GM23338 (cell line): ENCODE measurements at regions not wholly inside any gene's neighbourhood (a gene's known extent, or its start where the extent isn't known, plus 50 kb on each side); places are given as distances from the start of the nearest gene placed in this dataset.

ENCODE experiments used
- ATAC-seq: fragments of 200-7000 bp; cut with Tn5 transposase; 3 replicates; pipeline ENCODE4 v1.9.1; 2020
- DNase-seq: peaks from one replicate; pipeline ENCODE4 v3.0.0-alpha.2; 2015; ENCODE audit warnings: low spot score
- H2AFZ ChIP-seq: fragments of 200-600 bp; sonication (generic); 2 replicates; pipeline ENCODE4 v1.8.0; 2016; ENCODE audit warnings: antibody characterized with exemption, mild to moderate bottlenecking, moderate library complexity
- H3F3A ChIP-seq: fragments of 200-600 bp; sonication (generic); replicated peaks from 2 replicates; pipeline ENCODE4 v1.8.0; 2017; ENCODE audit warnings: antibody characterized with exemption, mixed run types, low read depth
- H3K27ac ChIP-seq: fragments of 200-600 bp; sonication (generic); 2 replicates; pipeline ENCODE4 v1.6.1; 2016; ENCODE audit warnings: low read depth
- H3K27me3 ChIP-seq: fragments of 200-600 bp; sonication (generic); 2 replicates; pipeline ENCODE4 v1.8.0; 2016; ENCODE audit warnings: mild to moderate bottlenecking, mixed run types, moderate library complexity; ENCODE audit not compliant: insufficient read depth
- H3K36me3 ChIP-seq: fragments of 200-600 bp; sonication (generic); 2 replicates; pipeline ENCODE4 v1.8.0; 2016; ENCODE audit warnings: mild to moderate bottlenecking; ENCODE audit not compliant: insufficient read depth
- H3K4me1 ChIP-seq: fragments of 200-600 bp; sonication (generic); 2 replicates; pipeline ENCODE4 v1.8.0; 2016; ENCODE audit warnings: mild to moderate bottlenecking, moderate library complexity; ENCODE audit not compliant: insufficient read depth
- H3K4me2 ChIP-seq: fragments of 200-600 bp; sonication (generic); 2 replicates; pipeline ENCODE4 v1.7.1; 2017; ENCODE audit warnings: mixed run types
- H3K4me3 ChIP-seq: fragments of 200-600 bp; sonication (generic); 2 replicates; pipeline ENCODE4 v1.6.1; 2016; ENCODE audit warnings: mixed run types
- H3K79me2 ChIP-seq: fragments of 200-600 bp; sonication (generic); replicated peaks from 2 replicates; pipeline ENCODE4 v1.8.0; 2017; ENCODE audit warnings: mild to moderate bottlenecking; ENCODE audit not compliant: insufficient read depth
- H3K9me2 ChIP-seq: fragments of 200-600 bp; sonication (generic); 2 replicates; pipeline ENCODE4 v1.8.0; 2017; ENCODE audit not compliant: insufficient read depth
- H4K20me1 ChIP-seq: fragments of 200-600 bp; sonication (generic); replicated peaks from 2 replicates; pipeline ENCODE4 v1.8.0; 2017; ENCODE audit warnings: mild to moderate bottlenecking; ENCODE audit not compliant: insufficient read depth
- H3K27ac Mint-ChIP-seq: 2 replicates; pipeline ENCODE4 v1.8.0; 2020; ENCODE audit warnings: inconsistent platforms, mild to moderate bottlenecking, moderate library complexity, mixed read lengths
- H3K27me3 Mint-ChIP-seq: 3 replicates; pipeline ENCODE4 v1.8.0; 2022; ENCODE audit warnings: low read depth, mild to moderate bottlenecking, moderate library complexity, mixed read lengths, inconsistent platforms; ENCODE audit not compliant: insufficient read depth, poor library complexity
- H3K36me3 Mint-ChIP-seq: 3 replicates; pipeline ENCODE4 v1.8.0; 2021; ENCODE audit warnings: low read depth, mild to moderate bottlenecking, inconsistent platforms, moderate library complexity, mixed read lengths
- H3K4me1 Mint-ChIP-seq: 3 replicates; pipeline ENCODE4 v1.8.0; 2020; ENCODE audit warnings: mild to moderate bottlenecking, inconsistent platforms, mixed read lengths
- H3K4me3 Mint-ChIP-seq: 3 replicates; pipeline ENCODE4 v1.8.0; 2021; ENCODE audit warnings: moderate library complexity, mild to moderate bottlenecking, inconsistent platforms, mixed read lengths
- H3K9me3 Mint-ChIP-seq: 3 replicates; pipeline ENCODE4 v1.8.0; 2020; ENCODE audit warnings: moderate library complexity, mild to moderate bottlenecking, inconsistent platforms, mixed read lengths
- CREB1 ChIP-seq: fragments of 250-450 bp; sonication (Bioruptor Pico); IDR thresholded peaks from 2 replicates; pipeline ENCODE4 v1.5.0; 2020; ENCODE audit warnings: low read depth, mild to moderate bottlenecking, moderate library complexity
- CTCF ChIP-seq, 2 experiments: fragments of 200-600 bp in 1 of 2; sonication (generic) in 1 of 2; conservative IDR thresholded peaks; 2 replicates each; pipeline versions ENCODE4 v1.5.1 to v1.6.1; 2016 to 2017; ENCODE audit warnings: antibody characterized with exemption in 2 of 2, low read depth in 2 of 2, mild to moderate bottlenecking in 2 of 2, moderate library complexity in 1 of 2
- ETS1 ChIP-seq: IDR thresholded peaks from 2 replicates; pipeline ENCODE4 v1.6.1; 2016; ENCODE audit warnings: antibody characterized with exemption
- EZH2 ChIP-seq: fragments of 200-600 bp; sonication (generic); IDR thresholded peaks from one replicate; pipeline ENCODE4 v1.8.0; 2017; ENCODE audit warnings: antibody characterized with exemption, mild to moderate bottlenecking, low read depth; ENCODE audit not compliant: unreplicated experiment
- EZH2phosphoT487 ChIP-seq: fragments of 200-600 bp; sonication (generic); IDR thresholded peaks from one replicate; pipeline ENCODE4 v1.8.1; 2018; ENCODE audit warnings: antibody characterized with exemption; ENCODE audit not compliant: unreplicated experiment
- JUNB ChIP-seq: IDR thresholded peaks from one replicate; pipeline ENCODE4 v1.6.1; 2016; ENCODE audit warnings: antibody characterized with exemption; ENCODE audit not compliant: unreplicated experiment
- NANOG ChIP-seq: IDR thresholded peaks from 2 replicates; pipeline ENCODE4 v1.6.1; 2016; ENCODE audit warnings: antibody characterized with exemption, borderline replicate concordance
- POLR2AphosphoS5 ChIP-seq: IDR thresholded peaks from 2 replicates; pipeline ENCODE4 v1.6.1; 2016; ENCODE audit warnings: antibody characterized with exemption, low read depth
- REST ChIP-seq: IDR thresholded peaks from one replicate; pipeline ENCODE4 v1.6.1; 2018; ENCODE audit warnings: antibody characterized with exemption; ENCODE audit not compliant: unreplicated experiment
- STAT1 ChIP-seq: IDR thresholded peaks from one replicate; pipeline ENCODE4 v1.6.1; 2016; ENCODE audit warnings: antibody characterized with exemption; ENCODE audit not compliant: unreplicated experiment
- ZNF114 ChIP-seq: fragments of 250-450 bp; sonication (Bioruptor Pico); IDR thresholded peaks from 2 replicates; pipeline ENCODE4 v1.5.0; 2020; ENCODE audit warnings: mild to moderate bottlenecking, moderate library complexity
- ZNF331 ChIP-seq: fragments of 250-450 bp; sonication (Bioruptor Pico); IDR thresholded peaks from 2 replicates; pipeline ENCODE4 v1.5.0; 2020; ENCODE audit warnings: low read depth, mild to moderate bottlenecking, moderate library complexity
- ZNF462 ChIP-seq: fragments of 250-450 bp; sonication (Bioruptor Pico); IDR thresholded peaks from 2 replicates; pipeline ENCODE4 v1.5.0; 2020; ENCODE audit warnings: mild to moderate bottlenecking, moderate library complexity

GRCh38 chr6:166877906-166878305 lies 78.4 kb downstream of the RNASET2 start:
- no peak overlapping the region for H3K4me3 ChIP-seq
- H4K20me1 ChIP-seq: no peaks in the 10 kb centered on the region
- ATAC-seq (no peak), DNase-seq (no peak)
- no peaks in the 10 kb centered on the region for H3K9me2 ChIP-seq
- no peaks in the 10 kb centered on the region for H3K4me1 ChIP-seq
- no peaks in the 10 kb centered on the region for H3K79me2 ChIP-seq
- H3F3A ChIP-seq: no peaks in the 10 kb centered on the region
- Mint-ChIP-seq H3K36me3 (no peaks in the 10 kb centered on the region; the same call in 2 of the 3 replicates), H3K9me3 (0 out of 3 replicates have a peak, but pooled peaks cover 2% of the 10 kb centered on the region), H3K4me1 (peaks cover 7% of the 10 kb centered on the region; the same call in 2 of the 3 replicates), H3K4me3 (no peak overlapping the region), H3K27me3 (peaks cover 2% of the 10 kb centered on the region), H3K27ac (no peak overlapping the region)
- H3K36me3 ChIP-seq: no peaks in the 10 kb centered on the region; the same call in 1 of the 2 replicates
- no peak overlapping the region for H3K4me2 ChIP-seq
- TF ChIP-seq ETS1 (no peak), POLR2AphosphoS5 (no peak), ZNF331 (CRISPR knock-in tag) (no peak), JUNB (no peak), CTCF (conservative IDR thresholded peaks at IDR 0.05; ENCODE audit: low read depth in 2 of 2) (no peak), ZNF114 (no peak), ZNF462 (CRISPR knock-in tag) (no peak), EZH2 (no peak), EZH2phosphoT487 (no peak), STAT1 (no peak), REST (no peak), NANOG (no peak), CREB1 (no peak)
- H3K27me3 ChIP-seq: no peaks in the 10 kb centered on the region
- no peak overlapping the region for H3K27ac ChIP-seq
- no peak overlapping the region for H2AFZ ChIP-seq
